GM21576 (cell line): ENCODE measurements at regions not wholly inside any gene's neighbourhood (a gene's known extent, or its start where the extent isn't known, plus 50 kb on each side); places are given as distances from the start of the nearest gene placed in this dataset.

Source experiments
- ATAC-seq: cut with Tn5 transposase; IDR thresholded peaks from one replicate; pipeline ENCODE4 v1.9.1; 2021; ENCODE audit warnings: mild to moderate bottlenecking, moderate library complexity; ENCODE audit not compliant: unreplicated experiment

DNA sequence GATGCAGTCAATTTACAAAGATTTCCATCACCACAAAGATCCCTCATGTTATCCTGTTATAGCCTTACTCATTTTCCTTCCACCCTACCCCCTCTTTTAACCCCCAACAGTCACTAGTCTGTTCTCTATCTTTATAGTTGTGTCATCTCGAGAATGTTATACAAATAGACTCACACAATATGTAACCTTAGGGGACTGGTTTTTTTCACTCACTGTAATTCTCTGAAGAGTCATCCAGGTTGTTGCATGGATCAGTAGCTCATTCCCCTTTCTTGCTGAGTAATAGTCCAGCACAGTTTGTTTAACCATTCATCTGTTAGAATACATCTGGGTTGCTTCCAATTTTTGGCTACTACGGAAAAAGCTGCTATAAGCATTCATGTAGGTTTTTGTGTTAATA lies 121.1 kb upstream of the PDE1C start:
- ATAC-seq, result no peak

DNA sequence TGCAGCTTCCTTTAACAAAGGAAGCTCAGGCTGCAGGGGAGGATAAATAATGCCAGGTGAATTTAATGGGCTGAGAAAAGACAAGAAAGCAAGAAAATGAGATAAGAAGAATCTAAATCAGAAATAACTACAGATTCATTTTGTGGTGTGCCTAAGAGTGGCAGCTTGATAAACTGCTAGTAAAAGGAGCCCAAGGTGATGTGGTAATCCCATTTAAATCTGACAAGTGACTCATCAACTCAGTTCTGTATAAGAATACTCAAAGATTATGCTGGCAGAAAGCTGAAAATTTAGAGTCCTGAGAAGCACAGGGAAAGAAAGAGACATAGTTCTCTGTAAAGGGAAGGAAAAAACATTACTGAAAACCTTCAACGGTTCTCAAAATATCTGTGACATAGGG lies 109.4 kb upstream of the PDE1C start:
- no peak for ATAC-seq

DNA sequence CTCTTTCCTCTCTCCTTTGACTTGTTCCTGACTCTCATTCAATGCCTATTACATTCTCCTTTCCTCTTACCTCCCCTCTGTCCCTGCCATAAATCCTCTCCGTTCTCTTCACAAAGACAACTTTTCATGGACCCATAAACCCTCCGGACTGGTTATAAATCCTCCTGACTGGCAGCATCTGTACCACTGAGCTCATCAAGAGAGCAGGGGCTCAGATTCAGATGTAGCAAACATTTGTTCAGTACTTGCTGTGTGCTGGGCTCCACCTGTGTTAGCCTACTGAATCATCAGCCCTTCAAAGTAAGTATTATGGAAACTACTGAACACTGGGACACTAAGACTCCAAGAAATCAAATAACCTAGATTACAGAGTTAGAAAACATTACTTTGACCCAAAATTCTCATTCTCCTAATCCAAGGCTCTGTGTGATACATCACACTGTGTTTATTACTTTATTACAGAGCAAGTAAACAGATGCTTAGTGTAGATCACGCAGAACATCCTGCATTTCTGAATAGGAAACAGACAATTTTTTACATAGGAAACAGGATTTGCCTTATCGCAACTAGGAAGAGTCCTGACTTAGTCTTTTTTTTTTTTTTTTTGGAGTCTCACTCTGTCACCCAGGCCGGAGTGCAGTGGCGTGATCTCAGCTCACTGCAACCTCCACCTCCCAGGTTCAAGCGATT lies 108.6 kb upstream of the PDE1C start:
- no peak for ATAC-seq

DNA sequence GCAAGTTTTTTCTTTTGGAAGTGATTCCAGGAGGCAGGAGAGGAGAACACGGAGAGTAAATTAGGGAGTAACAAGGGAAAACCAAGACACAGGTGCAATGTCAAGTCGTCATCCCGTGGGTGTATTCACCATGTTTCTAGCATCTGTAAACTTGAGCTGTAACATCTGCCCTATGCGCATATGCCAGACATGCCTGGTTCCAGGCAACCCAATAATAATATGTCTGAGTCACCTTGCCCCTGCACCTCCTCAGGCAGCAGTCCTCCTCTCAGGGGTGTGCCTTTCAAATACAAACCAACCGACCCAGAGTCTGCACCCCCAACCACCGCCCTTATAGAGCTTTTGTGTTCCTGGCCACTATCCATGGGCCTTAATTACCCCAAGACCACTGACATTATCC lies 107.0 kb upstream of the PDE1C start:
- ATAC-seq, result no peak

- ATAC-seq, result no peak
These were observed 104.9 kb upstream of the PDE1C start for GRCh38 chr7:32175099-32175498.

- no peak for ATAC-seq
These were observed 101.0 kb upstream of the PDE1C start for GRCh38 chr7:32171248-32171647.

- ATAC-seq, result no peak
These were observed 100.6 kb upstream of the PDE1C start for GRCh38 chr7:32170838-32171237.

GRCh38 chr7:32169228-32169627 lies 99.0 kb upstream of the PDE1C start:
- no peak for ATAC-seq

- ATAC-seq, result no peak
These were observed 97.6 kb upstream of the PDE1C start for GRCh38 chr7:32167815-32168214.

GRCh38 chr7:32167256-32167655 lies 97.0 kb upstream of the PDE1C start:
- ATAC-seq, result no peak

GRCh38 chr7:32164341-32164996 lies 94.3 kb upstream of the PDE1C start:
- no peak for ATAC-seq

DNA sequence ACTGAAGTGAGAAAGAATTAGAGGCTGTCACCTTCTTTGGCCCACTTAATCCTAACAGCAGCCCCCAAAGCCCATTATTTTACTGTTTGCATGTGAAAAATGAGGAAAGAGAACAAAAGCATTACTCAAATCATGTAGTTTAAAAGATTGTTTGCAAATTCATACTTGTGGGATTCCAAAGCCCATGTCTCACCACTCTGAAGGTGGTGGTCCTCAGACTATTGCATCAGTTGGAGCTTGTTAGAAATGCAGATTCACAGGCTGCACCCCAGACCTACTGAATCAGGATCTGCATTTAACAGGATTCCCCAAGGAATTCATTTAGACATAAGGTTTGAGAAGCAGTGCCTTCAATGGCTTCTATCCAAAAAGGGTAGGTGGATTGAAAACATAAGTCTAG lies 93.7 kb upstream of the PDE1C start:
- no peak for ATAC-seq

- no peak for ATAC-seq
These were observed 93.1 kb upstream of the PDE1C start for GRCh38 chr7:32163141-32163806.

DNA sequence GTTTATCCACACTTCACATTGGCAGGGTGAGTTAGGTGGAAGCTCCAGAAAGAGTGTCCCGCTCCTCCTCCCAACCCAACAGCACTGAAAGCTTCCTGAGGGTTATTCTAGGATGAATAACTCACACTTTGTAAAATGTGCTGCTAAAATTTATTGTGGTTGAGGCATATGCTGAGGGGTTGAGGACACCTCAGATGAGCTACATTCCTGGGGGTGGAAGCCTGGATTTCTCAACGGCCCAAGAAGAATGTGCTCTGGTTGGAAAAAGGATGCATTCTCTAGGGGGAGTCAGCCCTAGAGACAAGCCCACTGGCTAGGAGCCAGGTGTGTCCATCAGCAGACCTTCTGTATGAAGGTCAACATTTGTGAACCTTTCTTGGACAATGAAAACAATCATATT lies 91.5 kb upstream of the PDE1C start:
- no peak for ATAC-seq

GRCh38 chr7:32158751-32159745 lies 88.8 kb upstream of the PDE1C start:
- ATAC-seq, result no peak

- ATAC-seq, result no peak
These were observed 87.9 kb upstream of the PDE1C start for GRCh38 chr7:32158076-32158475.

- no peak for ATAC-seq
These were observed 85.5 kb upstream of the PDE1C start for GRCh38 chr7:32155712-32156111.

DNA sequence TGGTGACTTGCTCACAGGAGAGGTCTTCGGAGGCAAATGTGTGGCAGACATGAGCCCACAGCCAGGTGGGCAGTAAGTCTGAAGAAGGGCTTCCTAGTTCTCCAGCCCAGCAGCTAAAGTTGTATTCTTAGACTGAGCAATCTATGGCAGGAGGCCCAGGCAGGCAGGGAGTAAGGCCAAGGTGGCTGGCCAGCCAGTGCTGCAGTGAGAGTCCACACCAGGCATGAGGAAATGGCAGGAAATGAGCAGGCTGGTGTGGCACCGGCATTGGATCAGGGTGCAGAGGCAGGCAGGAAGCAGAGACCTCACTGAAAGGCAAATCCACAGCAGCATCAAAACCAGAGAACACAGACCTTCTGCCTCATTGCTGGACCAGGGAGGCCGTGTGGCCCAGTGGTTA lies 84.6 kb upstream of the PDE1C start:
- no peak for ATAC-seq

DNA sequence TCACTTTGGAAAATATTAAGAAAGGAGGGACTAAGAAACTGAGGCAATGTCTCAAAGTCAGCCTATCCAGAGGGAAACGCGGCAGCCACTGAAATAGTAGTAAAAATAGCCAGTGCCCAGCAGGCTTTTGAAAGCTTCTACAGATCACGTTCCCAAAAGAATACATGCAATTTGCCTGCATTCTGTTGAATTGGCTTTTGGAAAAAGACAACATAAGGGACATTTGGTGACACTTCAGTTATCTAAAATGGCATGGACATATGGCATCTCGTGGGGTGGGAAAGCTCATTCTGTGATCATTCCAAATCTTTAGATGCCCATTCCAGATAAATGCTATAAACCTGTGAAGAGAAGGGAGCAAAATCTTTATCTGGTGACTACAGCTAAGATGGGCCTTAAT lies 82.8 kb upstream of the PDE1C start:
- no peak for ATAC-seq

DNA sequence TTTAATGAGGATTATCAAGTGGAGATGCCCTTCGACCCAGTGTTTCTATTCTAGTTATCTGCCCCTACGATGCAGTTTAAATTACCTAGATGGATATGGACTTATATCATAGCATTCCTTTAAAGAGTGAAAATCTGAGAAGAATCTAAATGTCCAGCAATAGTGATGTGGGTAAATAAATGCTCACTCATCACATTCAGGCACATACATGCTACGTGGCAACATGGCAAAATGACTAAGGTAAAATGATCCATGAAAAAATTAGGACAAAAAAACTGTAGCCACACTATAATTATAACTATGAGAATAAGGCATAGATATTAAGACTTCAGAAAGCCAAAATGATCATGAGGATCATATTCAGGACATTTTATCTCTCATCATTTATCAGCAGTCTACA lies 82.4 kb upstream of the PDE1C start:
- no peak for ATAC-seq

DNA sequence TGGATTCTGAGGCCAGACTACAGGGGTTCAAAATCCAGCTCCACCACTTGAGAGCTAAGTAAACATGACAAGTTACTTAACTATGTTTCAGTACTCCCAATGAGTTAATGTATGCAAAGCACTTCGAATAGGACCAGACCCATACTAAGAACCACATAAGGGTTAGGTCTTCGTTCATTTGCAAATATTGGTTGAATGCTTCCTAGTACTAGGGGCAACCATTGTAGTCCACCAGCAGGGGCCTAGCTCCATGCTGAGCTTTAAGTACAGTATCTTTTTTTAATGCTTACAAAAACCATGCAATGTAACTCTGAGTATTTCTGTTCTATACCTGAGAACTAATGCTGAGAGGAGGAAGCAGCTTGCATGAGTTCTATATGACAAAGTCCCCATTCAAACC lies 80.4 kb upstream of the PDE1C start:
- no peak for ATAC-seq
